ENCODE measurements at regions not wholly inside any gene's neighbourhood (a gene's known extent, or its start where the extent isn't known, plus 50 kb on each side); places are given as distances from the start of the nearest gene placed in this dataset.

GRCh38 chr4:54373718-54374210 lies 144.7 kb downstream of the PDGFRA start:
- TF ChIP-seq POLR2AphosphoS5 (IDR thresholded peaks at IDR 0.05) (peak; percentile 66), CTCF (IDR thresholded peaks at IDR 0.05; ENCODE audit: poor library complexity, severe bottlenecking) (no peak)

Measured in neural cell (in vitro differentiated cells).